Upper lobe of left lung (tissue), 6 donors: ENCODE measurements at regions not wholly inside any gene's neighbourhood (a gene's known extent, or its start where the extent isn't known, plus 50 kb on each side); places are given as distances from the start of the nearest gene placed in this dataset.

ENCODE experiments used
- ATAC-seq, 2 donors: fragments of 200-7000 bp; cut with Tn5 transposase; one replicate each; pipeline ENCODE4 v1.9.1; 2022; ENCODE audit warnings: mild to moderate bottlenecking in 2 of 2, moderate library complexity in 2 of 2; ENCODE audit not compliant: low FRiP score in 2 of 2
- DNase-seq, 2 donors: peaks; one replicate each; pipeline ENCODE4 v3.0.0-alpha.2; 2019 to 2020
- H3K27ac ChIP-seq, 4 donors: fragments of 200-600 bp; sonication (generic); one replicate each; pipeline ENCODE4 v1.5.1; 2016 to 2019
- H3K27me3 ChIP-seq, 4 donors: fragments of 200-600 bp; sonication (generic); one replicate each; pipeline ENCODE4 v1.5.1; 2017 to 2019
- H3K36me3 ChIP-seq, 4 donors: fragments of 200-600 bp; sonication (generic); one replicate each; pipeline ENCODE4 v1.5.1; 2016 to 2019
- H3K4me1 ChIP-seq, 4 donors: fragments of 200-600 bp; sonication (generic); one replicate each; pipeline ENCODE4 v1.5.1; 2018 to 2019
- H3K4me3 ChIP-seq, 4 donors: fragments of 200-600 bp; sonication (generic); one replicate each; pipeline ENCODE4 v1.5.1; 2017 to 2019; ENCODE audit warnings: mild to moderate bottlenecking in 2 of 4, moderate library complexity in 1 of 4
- H3K9me3 ChIP-seq, 4 donors: fragments of 200-600 bp; sonication (generic); one replicate each; pipeline ENCODE4 v1.5.1; 2018 to 2019
- EP300 ChIP-seq, 4 donors: sonication (generic); formaldehyde crosslinking; IDR thresholded peaks; one replicate each; pipeline ENCODE4 v1.5.1; 2017; ENCODE audit warnings: antibody characterized with exemption in 4 of 4, control low read depth in 2 of 4
- POLR2A ChIP-seq, 4 donors: fragments of 450-650 bp; IDR thresholded peaks; one replicate each; pipeline ENCODE4 v1.5.1; 2016 to 2017; ENCODE audit warnings: antibody characterized with exemption in 4 of 4, mild to moderate bottlenecking in 2 of 4
- POLR2AphosphoS5 ChIP-seq, 2 donors: sonication (generic); formaldehyde crosslinking; IDR thresholded peaks; one replicate each; pipeline ENCODE4 v1.5.1; 2017; ENCODE audit warnings: antibody characterized with exemption in 2 of 2
- WGBS, 2 donors: methylation state at CpG; one replicate each; pipeline ENCODE4 v1.1.5; 2017 to 2018; 5-methylcytosine and 5-hydroxymethylcytosine counted together
- TF ChIP-seq, protein P1 (sequence below), 6 experiments: fragments of 450-650 bp in 4 of 6; fragments of 200-600 bp in 2 of 6; sonication (generic) in 2 of 6; IDR thresholded peaks; one replicate each; pipeline ENCODE4 v1.5.1; 2016 to 2019; ENCODE audit warnings: antibody characterized with exemption in 6 of 6
- donor health status: DM: no; HTN: no; CAD: no; lungs with moderate emphysema.
- donor health status: DM: no; HTN: yes; CAD: no; lungs with severe emphysema.

DNA sequence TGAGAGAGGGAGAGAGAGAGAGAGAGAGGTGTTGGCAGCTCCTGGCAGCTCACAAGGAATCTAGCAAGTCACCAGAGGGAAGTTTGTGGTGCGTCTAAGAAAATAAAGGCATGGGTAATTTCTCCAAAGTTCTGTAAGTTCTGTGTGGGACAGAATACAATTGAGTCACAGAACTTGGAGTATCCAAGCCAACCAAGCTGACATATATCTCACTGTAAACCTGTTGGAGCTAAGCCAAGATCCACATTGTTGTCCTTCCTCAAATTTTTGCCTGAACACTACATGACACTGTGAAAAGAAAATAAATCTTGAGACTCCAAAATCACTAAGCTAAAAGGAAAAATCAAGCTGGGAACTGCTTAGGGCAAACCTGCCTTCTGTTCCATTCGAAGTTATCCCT lies 436.7 kb downstream of the MEI4 start:
- no peak for ATAC-seq
- 65 to 70% methylated on average over 2 of the region's 2 CpGs for WGBS, 2 donors

DNA sequence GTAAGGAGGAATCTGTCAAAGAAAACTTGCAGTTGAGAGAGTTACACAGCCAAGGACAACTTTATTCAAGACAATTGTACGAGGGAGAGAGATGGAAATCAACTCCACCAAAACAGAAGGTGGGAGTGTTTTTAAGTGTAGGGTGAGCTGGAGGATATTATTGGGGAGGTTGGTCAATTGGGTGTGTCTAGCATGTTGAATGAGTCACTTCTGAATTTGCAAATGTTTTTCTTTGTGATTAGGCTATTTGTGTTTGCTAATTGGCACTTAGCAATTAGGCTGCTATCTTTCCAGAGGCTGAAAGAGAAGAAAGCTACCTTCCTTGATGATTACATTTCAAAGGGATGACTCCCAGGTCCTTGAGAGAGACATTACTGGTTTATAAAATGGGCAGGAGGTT lies 441.1 kb downstream of the MEI4 start:
- Histone ChIP-seq H3K9me3 (no peaks in the 10 kb centered on the region), H3K36me3 (no peaks in the 10 kb centered on the region), H3K4me1 (no peaks in the 10 kb centered on the region), H3K27ac (no peak overlapping the region), H3K4me3 (no peak overlapping the region), H3K27me3 (no peaks in the 10 kb centered on the region)
- no peak for TF ChIP-seq POLR2A (IDR thresholded peaks at IDR 0.05)
- TF ChIP-seq EP300 (IDR thresholded peaks at IDR 0.05), result no peak
- TF ChIP-seq, protein P1, sequence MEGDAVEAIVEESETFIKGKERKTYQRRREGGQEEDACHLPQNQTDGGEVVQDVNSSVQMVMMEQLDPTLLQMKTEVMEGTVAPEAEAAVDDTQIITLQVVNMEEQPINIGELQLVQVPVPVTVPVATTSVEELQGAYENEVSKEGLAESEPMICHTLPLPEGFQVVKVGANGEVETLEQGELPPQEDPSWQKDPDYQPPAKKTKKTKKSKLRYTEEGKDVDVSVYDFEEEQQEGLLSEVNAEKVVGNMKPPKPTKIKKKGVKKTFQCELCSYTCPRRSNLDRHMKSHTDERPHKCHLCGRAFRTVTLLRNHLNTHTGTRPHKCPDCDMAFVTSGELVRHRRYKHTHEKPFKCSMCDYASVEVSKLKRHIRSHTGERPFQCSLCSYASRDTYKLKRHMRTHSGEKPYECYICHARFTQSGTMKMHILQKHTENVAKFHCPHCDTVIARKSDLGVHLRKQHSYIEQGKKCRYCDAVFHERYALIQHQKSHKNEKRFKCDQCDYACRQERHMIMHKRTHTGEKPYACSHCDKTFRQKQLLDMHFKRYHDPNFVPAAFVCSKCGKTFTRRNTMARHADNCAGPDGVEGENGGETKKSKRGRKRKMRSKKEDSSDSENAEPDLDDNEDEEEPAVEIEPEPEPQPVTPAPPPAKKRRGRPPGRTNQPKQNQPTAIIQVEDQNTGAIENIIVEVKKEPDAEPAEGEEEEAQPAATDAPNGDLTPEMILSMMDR (IDR thresholded peaks at IDR 0.05), result no peak
- no peak for TF ChIP-seq POLR2AphosphoS5 (IDR thresholded peaks at IDR 0.05)
- no peak for ATAC-seq
- WGBS, 2 donors, result 17 to 27% methylated on average over 1 of the region's 1 CpG
- no peak for DNase-seq

More for the DNA sequence above, 436.7 kb downstream of the MEI4 start:
- no peaks in the 10 kb centered on the region for H3K27me3 ChIP-seq
- no peak for DNase-seq
- TF ChIP-seq, protein P1 (IDR thresholded peaks at IDR 0.05), result no peak
- no peak overlapping the region for H3K4me3 ChIP-seq
- no peak overlapping the region for H3K27ac ChIP-seq
- H3K36me3 ChIP-seq, result no peaks in the 10 kb centered on the region
- H3K9me3 ChIP-seq, result no peaks in the 10 kb centered on the region
- H3K4me1 ChIP-seq, result no peaks in the 10 kb centered on the region

DNA sequence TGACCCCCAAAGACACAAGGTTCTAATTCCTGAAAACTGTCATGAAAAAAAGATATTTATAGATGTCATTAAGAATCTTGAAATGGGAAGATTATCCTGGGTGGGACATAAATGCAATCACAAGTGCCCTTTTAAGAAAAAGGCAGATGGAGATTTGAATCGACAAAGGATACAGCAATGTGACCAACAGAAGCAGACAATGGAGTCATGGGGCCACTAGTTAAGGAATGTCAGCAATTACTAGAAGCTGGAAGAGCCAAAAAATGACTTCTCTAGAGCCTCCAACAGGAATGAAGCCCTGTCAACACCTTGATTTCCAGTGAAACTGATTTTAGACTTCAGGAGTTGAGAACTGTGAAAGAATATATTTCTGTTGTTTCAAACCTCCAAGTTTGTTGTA lies 448.5 kb downstream of the MEI4 start:
- Histone ChIP-seq H3K4me3 (no peak overlapping the region), H3K27ac (no peak overlapping the region), H3K9me3 (no peaks in the 10 kb centered on the region), H3K36me3 (no peaks in the 10 kb centered on the region), H3K27me3 (no peaks in the 10 kb centered on the region), H3K4me1 (no peaks in the 10 kb centered on the region)
- DNase-seq, result no peak
- TF ChIP-seq, protein P1 (IDR thresholded peaks at IDR 0.05), result no peak
- no peak for TF ChIP-seq POLR2A (IDR thresholded peaks at IDR 0.05)
- TF ChIP-seq POLR2AphosphoS5 (IDR thresholded peaks at IDR 0.05), result no peak
- no peak for TF ChIP-seq EP300 (IDR thresholded peaks at IDR 0.05)
- no peak for ATAC-seq
- WGBS, 2 donors, result 87 to 90% methylated on average over 1 of the region's 1 CpG

DNA sequence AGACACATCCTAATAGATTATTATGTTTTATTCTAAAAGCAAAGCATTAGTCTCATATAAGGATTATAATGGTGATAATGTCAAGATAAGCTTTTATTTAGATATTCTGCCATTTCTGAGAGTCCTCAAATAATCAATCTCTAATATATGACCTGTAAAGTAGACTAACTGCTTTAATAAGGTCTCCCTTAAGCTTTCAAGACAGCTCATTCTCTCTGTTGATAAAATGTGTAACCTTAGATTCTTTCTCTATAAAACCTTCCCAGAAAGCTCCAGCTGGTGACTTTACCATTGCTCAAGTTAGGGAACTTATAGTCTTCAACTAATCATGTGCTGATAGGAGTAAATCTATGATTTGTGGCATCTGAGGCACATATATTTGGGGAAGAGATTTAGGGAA lies 457.8 kb downstream of the MEI4 start:
- no peaks in the 10 kb centered on the region for H3K4me1 ChIP-seq
- no peaks in the 10 kb centered on the region for H3K36me3 ChIP-seq
- ATAC-seq (no peak), DNase-seq (no peak)
- no peaks in the 10 kb centered on the region for H3K27me3 ChIP-seq
- no peak overlapping the region for H3K4me3 ChIP-seq
- no peak overlapping the region for H3K27ac ChIP-seq
- no peak for TF ChIP-seq POLR2A (IDR thresholded peaks at IDR 0.05)
- TF ChIP-seq, protein P1 (IDR thresholded peaks at IDR 0.05), result no peak
- no peak for TF ChIP-seq POLR2AphosphoS5 (IDR thresholded peaks at IDR 0.05)
- H3K9me3 ChIP-seq, result no peaks in the 10 kb centered on the region

DNA sequence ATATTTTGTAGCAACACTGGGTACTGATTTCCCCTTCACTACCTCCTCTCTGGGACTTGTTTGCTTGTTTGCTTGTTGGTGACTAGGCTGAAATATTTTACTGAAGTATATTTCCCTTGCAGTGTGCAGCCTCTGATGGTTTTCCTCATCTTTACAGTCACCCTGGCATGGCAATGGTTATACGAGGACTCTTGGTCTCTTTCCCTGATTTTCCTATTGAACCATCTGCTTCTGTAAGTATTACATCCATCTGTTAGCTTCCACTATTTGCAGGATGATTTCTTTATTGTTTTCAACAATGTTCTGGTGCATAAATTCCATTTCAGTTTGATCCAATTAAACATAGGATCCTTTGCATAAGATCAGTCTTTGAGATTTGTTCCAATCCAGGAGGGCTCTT lies 465.1 kb downstream of the MEI4 start:
- DNase-seq (no peak), ATAC-seq (no peak)
- H3K27me3 ChIP-seq, result no peaks in the 10 kb centered on the region
- no peaks in the 10 kb centered on the region for H3K9me3 ChIP-seq
- TF ChIP-seq, protein P1 (IDR thresholded peaks at IDR 0.05), result no peak
- TF ChIP-seq POLR2A (IDR thresholded peaks at IDR 0.05) (no peak), EP300 (IDR thresholded peaks at IDR 0.05) (no peak)
- H3K36me3 ChIP-seq, result no peaks in the 10 kb centered on the region
- WGBS, 2 donors, result 59 to 64% methylated on average over 1 of the region's 1 CpG
- H3K4me3 ChIP-seq, result no peak overlapping the region
- H3K27ac ChIP-seq, result no peak overlapping the region
- H3K4me1 ChIP-seq, result no peaks in the 10 kb centered on the region
